Tibial artery (tissue), 4 donors: ENCODE measurements at regions not wholly inside any gene's neighbourhood (a gene's known extent, or its start where the extent isn't known, plus 50 kb on each side); places are given as distances from the start of the nearest gene placed in this dataset.

Experiments
- DNase-seq, 2 donors: peaks; one replicate each; pipeline ENCODE4 v3.0.0-alpha.2; 2019
- H3K27ac ChIP-seq, 2 donors: fragments of 200-600 bp; sonication (generic) in 1 of 2; 1 replicate in 1 of 2; 2 replicates in 1 of 2; pipeline ENCODE4 v1.5.1; 2018 to 2019; ENCODE audit warnings: mild to moderate bottlenecking in 1 of 2
- H3K27me3 ChIP-seq, 2 donors: fragments of 200-600 bp; sonication (generic) in 1 of 2; one replicate each; pipeline versions ENCODE4 v1.5.1 to v1.6.0; 2016 to 2019
- H3K36me3 ChIP-seq, 3 donors: fragments of 200-600 bp; sonication (generic) in 2 of 3; one replicate each; pipeline ENCODE4 v1.5.1; 2016 to 2019; ENCODE audit warnings: mild to moderate bottlenecking in 2 of 3
- H3K4me1 ChIP-seq, 4 donors: fragments of 200-600 bp; sonication (generic) in 2 of 4; 1 replicate in 3 of 4; 2 replicates in 1 of 4; pipeline ENCODE4 v1.5.1; 2016 to 2019
- H3K4me3 ChIP-seq, 2 donors: fragments of 200-600 bp; sonication (generic) in 1 of 2; 1 replicate in 1 of 2; 2 replicates in 1 of 2; pipeline ENCODE4 v1.5.1; 2018 to 2019; ENCODE audit warnings: mild to moderate bottlenecking in 2 of 2
- H3K9me3 ChIP-seq, 3 donors: fragments of 200-600 bp; sonication (generic) in 1 of 3; one replicate each; pipeline ENCODE4 v1.5.1; 2016 to 2019
- CTCF ChIP-seq, 2 experiments: fragments of 200-600 bp in 1 of 2; fragments of 450-650 bp in 1 of 2; IDR thresholded peaks; one replicate each; pipeline ENCODE4 v1.5.1; 2017 to 2019; ENCODE audit warnings: antibody characterized with exemption in 2 of 2, mild to moderate bottlenecking in 1 of 2, moderate library complexity in 1 of 2
- intact Hi-C: fragments of 100-400 bp; cut with DNase I; formaldehyde crosslinking; loops from one replicate; pipeline ENCODE4 v1.15.0; 2023; ENCODE audit warnings: low total_unique reads

DNA sequence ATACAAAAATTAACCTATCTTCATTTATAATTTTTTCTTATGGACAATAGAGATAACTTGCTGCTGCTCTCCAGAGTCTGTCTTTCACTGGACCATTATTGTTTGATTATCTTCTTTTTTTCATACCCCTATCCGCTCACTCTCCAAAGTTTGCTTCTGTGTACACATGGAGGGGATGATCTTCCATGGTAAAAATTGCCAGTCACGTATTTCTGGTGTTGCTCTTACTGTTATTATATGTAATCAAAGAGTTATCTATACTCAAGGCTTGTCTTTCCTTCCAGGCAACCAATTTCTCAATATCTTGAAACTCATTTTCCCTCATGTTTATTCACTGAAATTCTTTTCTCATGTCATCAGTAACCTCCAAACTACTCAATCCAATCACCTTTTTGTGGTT lies 817.8 kb upstream of the NECTIN3 start:
- no peaks in the 10 kb centered on the region for H3K9me3 ChIP-seq
- H3K36me3 ChIP-seq: no peaks in the 10 kb centered on the region
- no peak overlapping the region for H3K4me3 ChIP-seq
- no peak overlapping the region for H3K27ac ChIP-seq
- H3K4me1 ChIP-seq: no peaks in the 10 kb centered on the region
- H3K27me3 ChIP-seq: no peaks in the 10 kb centered on the region
- no peak for TF ChIP-seq CTCF (IDR thresholded peaks at IDR 0.05)
- no peak for DNase-seq
- intact Hi-C loops: no loop called here

DNA sequence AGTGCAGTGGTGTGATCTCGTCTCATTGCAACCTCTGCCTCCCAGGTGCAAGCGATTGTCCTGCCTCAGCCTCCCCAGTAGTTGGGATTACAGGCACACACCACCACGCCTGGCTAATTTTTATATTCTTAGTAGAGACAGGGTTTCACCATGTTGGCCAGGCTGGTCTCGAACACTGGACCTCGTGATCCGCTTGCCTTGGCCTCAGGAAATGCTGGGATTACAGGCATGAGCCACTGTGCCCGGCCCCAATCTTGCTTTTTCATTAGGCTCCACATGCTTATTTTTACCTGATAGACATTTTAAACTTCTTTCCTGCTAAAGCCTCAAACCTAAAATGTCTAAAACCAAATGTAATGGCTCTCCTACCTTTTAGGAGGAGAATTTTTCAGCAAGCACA lies 817.0 kb upstream of the NECTIN3 start:
- Histone ChIP-seq H3K4me3 (no peak overlapping the region), H3K27me3 (no peaks in the 10 kb centered on the region), H3K4me1 (no peaks in the 10 kb centered on the region), H3K9me3 (no peaks in the 10 kb centered on the region), H3K36me3 (no peaks in the 10 kb centered on the region), H3K27ac (no peak overlapping the region)
- TF ChIP-seq CTCF (IDR thresholded peaks at IDR 0.05): no peak
- intact Hi-C loops: no loop called here
- no peak for DNase-seq

DNA sequence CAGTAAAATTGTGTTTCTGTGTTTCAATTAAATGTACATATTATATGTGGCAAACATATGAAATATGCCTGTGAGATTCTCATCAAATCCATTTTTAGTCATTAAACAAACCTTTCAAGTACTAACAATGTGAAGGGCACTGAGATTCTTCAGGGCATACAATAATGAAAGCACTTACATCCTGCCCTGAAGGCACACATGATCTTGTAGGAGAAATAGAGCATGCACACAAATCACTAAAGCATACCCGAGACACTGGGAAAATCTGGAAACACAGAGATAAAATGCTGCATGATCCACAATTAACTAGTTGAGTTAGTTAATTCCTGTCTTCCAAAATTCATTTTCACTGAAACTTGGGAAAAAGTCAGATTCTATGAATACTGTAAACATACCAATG lies 810.5 kb upstream of the NECTIN3 start:
- no peak for TF ChIP-seq CTCF (IDR thresholded peaks at IDR 0.05)

GRCh38 chr3:110262896-110263295 lies 808.7 kb upstream of the NECTIN3 start:
- intact Hi-C loops: no loop called here
- no peak for TF ChIP-seq CTCF (IDR thresholded peaks at IDR 0.05)
- no peaks in the 10 kb centered on the region for H3K9me3 ChIP-seq

More for the DNA sequence above, 810.5 kb upstream of the NECTIN3 start:
- no peaks in the 10 kb centered on the region for H3K36me3 ChIP-seq
- intact Hi-C loops: no loop called here
- no peaks in the 10 kb centered on the region for H3K9me3 ChIP-seq
- H3K4me1 ChIP-seq: no peaks in the 10 kb centered on the region
- H3K27ac ChIP-seq: no peak overlapping the region
- DNase-seq: no peak
- no peak overlapping the region for H3K4me3 ChIP-seq
- no peaks in the 10 kb centered on the region for H3K27me3 ChIP-seq

DNA sequence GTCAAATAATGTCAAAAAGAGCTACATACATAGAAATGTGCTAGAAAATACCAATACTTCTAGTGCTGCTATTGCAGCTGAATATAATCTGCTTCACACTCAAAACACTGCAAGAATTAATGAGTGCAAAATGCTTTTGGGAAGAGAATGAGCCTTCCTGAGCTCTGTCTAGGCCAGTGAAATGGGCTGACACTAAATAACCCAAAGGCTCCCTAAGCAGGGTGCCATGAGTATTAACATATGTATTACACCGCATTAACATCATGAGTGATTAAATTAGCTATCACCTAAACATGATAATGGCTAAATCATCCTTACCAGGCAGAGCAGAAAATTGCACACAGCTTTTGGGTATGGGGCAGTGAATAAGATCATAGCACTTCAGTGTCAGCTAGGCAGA lies 806.3 kb upstream of the NECTIN3 start:
- Histone ChIP-seq H3K27ac (no peak overlapping the region), H3K36me3 (no peaks in the 10 kb centered on the region), H3K9me3 (no peaks in the 10 kb centered on the region), H3K27me3 (no peaks in the 10 kb centered on the region), H3K4me1 (no peaks in the 10 kb centered on the region), H3K4me3 (no peak overlapping the region)
- no peak for TF ChIP-seq CTCF (IDR thresholded peaks at IDR 0.05)
- no peak for DNase-seq
- intact Hi-C loops: no loop called here

More at GRCh38 chr3:110262896-110263295, 808.7 kb upstream of the NECTIN3 start:
- Histone ChIP-seq H3K27ac (no peak overlapping the region), H3K4me3 (no peak overlapping the region), H3K36me3 (no peaks in the 10 kb centered on the region), H3K4me1 (no peaks in the 10 kb centered on the region), H3K27me3 (no peaks in the 10 kb centered on the region)
- no peak for DNase-seq

DNA sequence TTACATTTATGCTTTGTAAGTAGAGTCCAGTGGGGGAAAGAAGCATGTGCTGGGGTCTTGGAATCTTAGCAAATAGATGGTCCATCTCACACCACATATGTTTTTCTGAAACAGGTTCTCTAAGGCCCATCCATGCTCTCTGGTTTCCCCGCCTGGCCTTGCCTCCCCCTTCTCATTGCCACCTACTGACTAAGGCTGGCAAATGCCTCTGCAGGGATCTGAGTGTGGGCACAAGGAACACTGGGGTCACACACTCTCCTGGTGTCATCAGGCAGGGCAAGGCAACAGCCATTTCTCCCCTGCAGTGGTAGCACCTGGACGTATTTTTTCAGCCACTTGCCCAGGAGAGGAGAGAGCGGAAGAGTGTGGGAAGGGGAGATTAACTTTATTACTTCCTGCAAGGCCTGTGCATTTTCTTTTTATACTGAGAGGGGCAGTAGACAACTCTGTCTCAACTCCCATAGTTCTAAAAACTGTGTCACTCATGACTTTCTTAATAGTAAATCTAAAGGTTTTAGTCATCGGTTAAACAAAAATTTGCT lies 804.2 kb upstream of the NECTIN3 start:
- TF ChIP-seq CTCF (IDR thresholded peaks at IDR 0.05): no peak
- Histone ChIP-seq H3K27me3 (no peaks in the 10 kb centered on the region), H3K9me3 (no peaks in the 10 kb centered on the region), H3K27ac (no peak overlapping the region), H3K4me3 (no peak overlapping the region), H3K4me1 (no peaks in the 10 kb centered on the region), H3K36me3 (no peaks in the 10 kb centered on the region)
- no peak for DNase-seq
- intact Hi-C loops: no loop called here
